GM18511 (cell line): ENCODE measurements at regions not wholly inside any gene's neighbourhood (a gene's known extent, or its start where the extent isn't known, plus 50 kb on each side); places are given as distances from the start of the nearest gene placed in this dataset.

Experiments
- ATAC-seq: cut with Tn5 transposase; IDR thresholded peaks from one replicate; pipeline ENCODE4 v1.9.1; 2021; ENCODE audit warnings: mild to moderate bottlenecking, moderate library complexity; ENCODE audit not compliant: unreplicated experiment

GRCh38 chr16:52056259-52056658 is 490.7 kb downstream of the TOX3 start:
- no peak for ATAC-seq

GRCh38 chr16:52055381-52055780 is 491.6 kb downstream of the TOX3 start:
- ATAC-seq: no peak

- ATAC-seq: no peak
These were observed 492.6 kb downstream of the TOX3 start for GRCh38 chr16:52054326-52054725.

- no peak for ATAC-seq
These were observed 494.1 kb downstream of the TOX3 start for GRCh38 chr16:52052818-52053217.

GRCh38 chr16:52051414-52052172 is 495.4 kb downstream of the TOX3 start:
- ATAC-seq: no peak

- ATAC-seq: no peak
These were observed 496.5 kb downstream of the TOX3 start for GRCh38 chr16:52050418-52050817.

GRCh38 chr16:52035436-52035835 is 511.5 kb downstream of the TOX3 start:
- no peak for ATAC-seq

GRCh38 chr16:52034830-52035229 is 512.1 kb downstream of the TOX3 start:
- ATAC-seq: no peak

GRCh38 chr16:52033992-52034391 is 513.0 kb downstream of the TOX3 start:
- ATAC-seq: no peak

- no peak for ATAC-seq
These were observed 524.0 kb downstream of the TOX3 start for GRCh38 chr16:52022980-52023379.

- ATAC-seq: no peak
These were observed 524.8 kb downstream of the TOX3 start for GRCh38 chr16:52022177-52022576.

GRCh38 chr16:52016387-52016786 is 530.6 kb downstream of the TOX3 start:
- ATAC-seq: no peak

GRCh38 chr16:52005551-52005950 is 541.4 kb downstream of the TOX3 start:
- ATAC-seq: no peak

GRCh38 chr16:52004343-52004742 is 542.6 kb downstream of the TOX3 start:
- ATAC-seq: no peak

GRCh38 chr16:52002026-52002425 is 544.9 kb downstream of the TOX3 start:
- no peak for ATAC-seq

- ATAC-seq: no peak
These were observed 550.4 kb downstream of the TOX3 start for GRCh38 chr16:51996516-51996915.

GRCh38 chr16:51994597-51994996 is 552.3 kb downstream of the TOX3 start:
- ATAC-seq: no peak

- no peak for ATAC-seq
These were observed 557.2 kb downstream of the TOX3 start for GRCh38 chr16:51989637-51990230.

- ATAC-seq: no peak
These were observed 558.0 kb downstream of the TOX3 start for GRCh38 chr16:51988977-51989376.

GRCh38 chr16:51987519-51987918 is 559.4 kb downstream of the TOX3 start:
- ATAC-seq: no peak

GRCh38 chr16:51986717-51987116 is 560.2 kb downstream of the TOX3 start:
- ATAC-seq: no peak

- ATAC-seq: no peak
These were observed 560.6 kb downstream of the TOX3 start for GRCh38 chr16:51986301-51986700.

GRCh38 chr16:51985126-51985525 is 561.8 kb downstream of the TOX3 start:
- no peak for ATAC-seq
